Activated B cell treated with CpG ODN at 0.5 μM for 24 hours (primary cell): ENCODE measurements at regions not wholly inside any gene's neighbourhood (a gene's known extent, or its start where the extent isn't known, plus 50 kb on each side); places are given as distances from the start of the nearest gene placed in this dataset.

Experiments used
- ATAC-seq: fragments of 200-7000 bp; cut with Tn5 transposase; one replicate; pipeline ENCODE4 v1.10.0; 2021; ENCODE audit warnings: low read depth, mild to moderate bottlenecking, moderate library complexity
- CTCF ChIA-PET: fragments of 350-600 bp; sonication (Branson Sonifier 250); formaldehyde crosslinking; loops from one replicate; lab custom pipeline; 2021; ENCODE audit warnings: antibody characterized with exemption; lab: Charles Lee
- POLR2A ChIA-PET: fragments of 350-600 bp; sonication (Branson Sonifier 250); formaldehyde crosslinking; loops from one replicate; lab custom pipeline; 2021; ENCODE audit warnings: antibody characterized with exemption; lab: Charles Lee
- DNase-seq: peaks from one replicate; pipeline ENCODE4 v3.0.0; 2022
- H3K27ac Mint-ChIP-seq: one replicate; pipeline ENCODE4 v1.8.0; 2020; ENCODE audit warnings: mixed read lengths
- H3K27me3 Mint-ChIP-seq: one replicate; pipeline ENCODE4 v1.8.0; 2021; ENCODE audit warnings: mixed read lengths
- H3K36me3 Mint-ChIP-seq: one replicate; pipeline ENCODE4 v1.8.0; 2021; ENCODE audit warnings: low read depth, mixed read lengths
- H3K4me1 Mint-ChIP-seq: one replicate; pipeline ENCODE4 v1.8.0; 2021; ENCODE audit warnings: mixed read lengths
- H3K4me3 Mint-ChIP-seq: one replicate; pipeline ENCODE4 v1.8.0; 2020; ENCODE audit warnings: mild to moderate bottlenecking, mixed read lengths
- H3K9me3 Mint-ChIP-seq: one replicate; pipeline ENCODE4 v1.8.0; 2020; ENCODE audit warnings: mixed read lengths
- intact Hi-C: fragments of 100-400 bp; cut with micrococcal nuclease; formaldehyde crosslinking; loops from one replicate; pipeline ENCODE4 v1.15.1; 2024
- TF ChIP-seq, protein P1 (sequence below): fragments of 200-600 bp; IDR thresholded peaks from one replicate; pipeline ENCODE4 v1.8.0; 2022; ENCODE audit warnings: antibody characterized with exemption, mild to moderate bottlenecking

DNA sequence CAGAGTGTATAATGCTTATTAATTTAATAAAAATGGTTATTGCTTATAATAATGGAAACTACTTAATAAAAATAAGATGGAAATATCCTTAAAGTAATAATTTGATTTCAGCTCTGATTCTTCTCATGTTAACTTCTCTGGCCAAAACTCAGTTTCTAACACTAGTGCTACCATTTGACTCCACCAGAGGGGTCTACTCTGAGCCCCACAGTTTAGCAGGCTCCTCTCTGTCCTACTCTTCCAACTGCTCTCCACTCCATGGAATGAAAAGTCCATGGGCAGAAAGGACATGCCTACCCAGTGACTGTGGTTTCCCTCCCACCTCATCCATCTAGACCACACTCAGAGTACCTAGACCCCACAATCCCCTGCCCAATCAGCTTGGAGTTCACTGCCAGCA, 489.1 kb upstream of the CAMK1G start:
- intact Hi-C loops = no loop called here
- no peak for ATAC-seq
- Mint-ChIP-seq H3K27ac (no peak overlapping the region), H3K4me1 (no peaks in the 10 kb centered on the region), H3K4me3 (no peak overlapping the region), H3K36me3 (no peaks in the 10 kb centered on the region), H3K27me3 (no peaks in the 10 kb centered on the region), H3K9me3 (no peaks in the 10 kb centered on the region)
- TF ChIP-seq, protein P1, sequence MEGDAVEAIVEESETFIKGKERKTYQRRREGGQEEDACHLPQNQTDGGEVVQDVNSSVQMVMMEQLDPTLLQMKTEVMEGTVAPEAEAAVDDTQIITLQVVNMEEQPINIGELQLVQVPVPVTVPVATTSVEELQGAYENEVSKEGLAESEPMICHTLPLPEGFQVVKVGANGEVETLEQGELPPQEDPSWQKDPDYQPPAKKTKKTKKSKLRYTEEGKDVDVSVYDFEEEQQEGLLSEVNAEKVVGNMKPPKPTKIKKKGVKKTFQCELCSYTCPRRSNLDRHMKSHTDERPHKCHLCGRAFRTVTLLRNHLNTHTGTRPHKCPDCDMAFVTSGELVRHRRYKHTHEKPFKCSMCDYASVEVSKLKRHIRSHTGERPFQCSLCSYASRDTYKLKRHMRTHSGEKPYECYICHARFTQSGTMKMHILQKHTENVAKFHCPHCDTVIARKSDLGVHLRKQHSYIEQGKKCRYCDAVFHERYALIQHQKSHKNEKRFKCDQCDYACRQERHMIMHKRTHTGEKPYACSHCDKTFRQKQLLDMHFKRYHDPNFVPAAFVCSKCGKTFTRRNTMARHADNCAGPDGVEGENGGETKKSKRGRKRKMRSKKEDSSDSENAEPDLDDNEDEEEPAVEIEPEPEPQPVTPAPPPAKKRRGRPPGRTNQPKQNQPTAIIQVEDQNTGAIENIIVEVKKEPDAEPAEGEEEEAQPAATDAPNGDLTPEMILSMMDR = no peak
- DNase-seq = no peak
- POLR2A ChIA-PET = no interaction called here
- CTCF ChIA-PET = no interaction called here

DNA sequence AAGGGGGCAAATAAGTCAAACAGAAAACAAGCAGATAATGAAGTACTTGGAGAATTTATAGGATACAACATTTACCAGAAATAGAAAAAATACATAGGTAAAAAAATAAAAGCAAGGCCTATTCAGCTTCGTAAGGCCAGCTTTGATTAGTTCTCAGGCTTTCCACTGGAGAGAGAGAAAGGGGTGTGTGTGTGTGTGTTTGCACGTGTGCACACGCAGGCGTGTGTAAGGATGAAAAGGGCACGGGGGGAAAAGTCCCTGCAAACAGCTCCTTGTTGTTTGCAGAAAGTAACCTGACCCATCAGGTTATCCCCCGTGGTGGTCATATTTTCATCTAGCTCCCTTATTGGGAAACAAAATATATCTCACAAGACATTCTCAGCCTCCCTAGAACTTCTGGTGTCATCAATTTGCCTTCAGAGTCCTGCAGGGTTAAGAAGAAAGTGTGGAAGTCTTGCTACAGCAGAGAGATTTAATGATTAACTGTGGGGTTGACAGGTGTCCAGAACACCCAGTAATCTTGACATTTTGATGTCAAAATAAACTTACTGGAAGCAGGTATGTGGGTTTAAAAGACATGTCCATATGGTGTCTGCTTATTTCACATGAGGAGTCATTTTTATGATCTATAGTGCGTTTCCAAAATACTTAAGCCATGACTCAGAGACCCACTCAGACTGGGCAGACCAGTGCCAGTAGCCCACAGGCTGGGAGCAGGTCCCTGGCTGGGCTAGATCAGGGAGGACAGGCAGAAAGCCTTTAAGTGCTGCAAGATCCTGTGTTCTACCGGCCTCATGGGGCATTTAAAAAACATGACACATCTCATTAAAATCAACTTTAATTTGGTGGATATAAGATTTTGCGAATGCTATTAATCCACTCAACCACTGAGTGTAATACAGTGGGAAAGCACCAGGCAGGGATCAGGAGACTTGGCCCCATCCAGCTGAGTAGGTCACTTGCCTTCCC, 487.6 kb upstream of the CAMK1G start:
- ATAC-seq (no peak), DNase-seq (no peak)
- intact Hi-C loops = no loop called here
- Mint-ChIP-seq H3K4me1 (no peaks in the 10 kb centered on the region), H3K9me3 (no peaks in the 10 kb centered on the region), H3K36me3 (no peaks in the 10 kb centered on the region), H3K27me3 (no peaks in the 10 kb centered on the region), H3K4me3 (no peak overlapping the region), H3K27ac (no peak overlapping the region)
- TF ChIP-seq, protein P1 = no peak
- ChIA-PET POLR2A (no interaction called here), CTCF (no interaction called here)

DNA sequence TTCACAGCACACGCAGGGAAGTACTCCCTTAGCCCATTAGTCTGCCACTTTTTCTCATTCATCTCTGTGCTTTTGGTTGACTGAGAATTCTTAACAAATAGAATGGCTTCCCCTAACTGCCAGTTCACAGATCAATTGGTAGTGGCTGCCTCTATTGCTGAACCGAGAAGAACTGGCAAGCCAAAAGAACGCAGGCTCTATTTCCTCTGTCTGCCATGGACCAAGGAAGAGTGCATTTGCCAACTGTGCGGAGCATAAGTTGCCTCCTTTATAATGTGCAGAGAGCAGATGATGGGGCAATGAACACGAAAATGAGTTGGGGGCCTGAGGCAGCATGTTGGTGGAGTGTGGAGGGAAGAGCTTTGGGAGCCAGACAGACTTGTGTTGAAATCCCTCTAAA, 483.1 kb upstream of the CAMK1G start:
- Mint-ChIP-seq H3K4me1 (no peaks in the 10 kb centered on the region), H3K4me3 (no peak overlapping the region), H3K27me3 (no peaks in the 10 kb centered on the region), H3K36me3 (no peaks in the 10 kb centered on the region), H3K27ac (no peak overlapping the region), H3K9me3 (no peaks in the 10 kb centered on the region)
- TF ChIP-seq, protein P1 = no peak
- ATAC-seq (no peak), DNase-seq (no peak)
- intact Hi-C loops = no loop called here
- ChIA-PET CTCF (no interaction called here), POLR2A (no interaction called here)

DNA sequence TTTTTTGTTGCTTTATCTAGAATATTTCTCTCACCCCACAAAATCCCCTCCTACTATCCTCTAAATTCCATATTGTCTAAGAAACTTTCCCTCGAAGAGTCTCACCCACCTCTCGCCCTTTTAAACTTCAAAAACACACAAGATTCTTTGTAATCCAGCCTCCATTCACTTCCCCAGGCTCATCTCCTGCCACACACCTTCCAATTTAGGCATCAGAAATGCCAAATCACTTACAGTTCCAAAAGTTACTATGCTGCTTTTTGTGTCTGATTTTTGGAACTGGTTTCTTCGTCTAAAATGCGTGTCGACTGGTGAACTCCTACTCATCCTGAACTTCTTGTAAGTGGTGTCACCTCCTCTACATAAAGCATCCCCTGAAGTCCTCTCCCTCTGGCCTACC, 482.4 kb upstream of the CAMK1G start:
- no peaks in the 10 kb centered on the region for H3K36me3 Mint-ChIP-seq

DNA sequence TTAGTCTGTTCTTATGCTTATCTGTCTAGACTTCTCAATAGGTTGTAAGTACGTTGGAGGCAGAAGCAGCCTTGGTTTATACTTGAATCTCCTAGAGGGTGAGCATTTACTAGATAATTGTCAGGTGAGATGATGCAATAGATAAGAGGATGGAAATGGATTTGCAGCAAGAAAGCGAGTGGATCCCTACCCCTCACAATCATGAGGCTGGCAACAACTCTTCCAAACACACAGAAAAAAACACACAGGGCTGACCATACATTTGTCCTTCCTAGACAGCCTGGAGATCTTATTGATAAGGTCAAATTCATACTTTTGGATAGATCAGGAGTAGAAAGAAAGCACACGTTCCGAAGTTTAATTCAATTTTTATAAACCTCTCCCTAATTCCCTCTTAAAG, 481.4 kb upstream of the CAMK1G start:
- CTCF ChIA-PET = no interaction called here
- TF ChIP-seq, protein P1 = no peak
- ATAC-seq (no peak), DNase-seq (no peak)
- intact Hi-C loops = no loop called here
- POLR2A ChIA-PET = no interaction called here
- Mint-ChIP-seq H3K36me3 (no peaks in the 10 kb centered on the region), H3K27me3 (no peaks in the 10 kb centered on the region), H3K4me3 (no peak overlapping the region), H3K9me3 (no peaks in the 10 kb centered on the region), H3K27ac (no peak overlapping the region), H3K4me1 (no peaks in the 10 kb centered on the region)

More for the DNA sequence above, 482.4 kb upstream of the CAMK1G start:
- no peaks in the 10 kb centered on the region for H3K27me3 Mint-ChIP-seq
- no peaks in the 10 kb centered on the region for H3K4me1 Mint-ChIP-seq
- DNase-seq (no peak), ATAC-seq (no peak)
- CTCF ChIA-PET = no interaction called here
- H3K4me3 Mint-ChIP-seq = no peak overlapping the region
- no peaks in the 10 kb centered on the region for H3K9me3 Mint-ChIP-seq
- intact Hi-C loops = no loop called here
- POLR2A ChIA-PET = no interaction called here
- TF ChIP-seq, protein P1 = no peak
- no peak overlapping the region for H3K27ac Mint-ChIP-seq
